HepG2 (cell line): ENCODE measurements at regions not wholly inside any gene's neighbourhood (a gene's known extent, or its start where the extent isn't known, plus 50 kb on each side); places are given as distances from the start of the nearest gene placed in this dataset.

Source experiments
- CEBPB ChIP-seq: IDR thresholded peaks from 2 replicates; pipeline ENCODE4 v1.6.1; 2011; ENCODE audit warnings: low read depth, low read length, improper control_type of control experiment, borderline replicate concordance
- CTCF ChIP-seq: sonication (generic); formaldehyde crosslinking; IDR thresholded peaks from 2 replicates; pipeline ENCODE4 v1.5.0; 2020; ENCODE audit warnings: mild to moderate bottlenecking, missing genetic modification reagents, moderate library complexity
- NFIC ChIP-seq: IDR thresholded peaks from 2 replicates; pipeline ENCODE4 v1.6.1; 2012; ENCODE audit warnings: mild to moderate bottlenecking, low read length, inconsistent platforms
- RERE ChIP-seq: IDR thresholded peaks from 2 replicates; pipeline ENCODE4 v1.6.1; 2016; ENCODE audit warnings: low read depth, missing genetic modification reagents, missing compliant biosample characterization
- SPEN ChIP-seq: sonication (generic); formaldehyde crosslinking; IDR thresholded peaks from 2 replicates; pipeline ENCODE4 v1.5.1; 2020; ENCODE audit warnings: low read depth, mild to moderate bottlenecking, missing genetic modification reagents
- SUZ12 ChIP-seq: fragments of 150-350 bp; IDR thresholded peaks from 2 replicates; pipeline ENCODE4 v1.6.1; 2014; ENCODE audit warnings: low read depth, low read length
- TEAD3 ChIP-seq: optimal IDR thresholded peaks from 2 replicates; pipeline ENCODE3; 2016; ENCODE audit warnings: borderline replicate concordance
- TRIM24 ChIP-seq: sonication (generic); formaldehyde crosslinking; IDR thresholded peaks from 2 replicates; pipeline ENCODE4 v1.8.0; 2022; ENCODE audit warnings: mild to moderate bottlenecking, missing genetic modification reagents
- U2AF2 ChIP-seq: fragments of 200-400 bp; formaldehyde crosslinking; IDR thresholded peaks from 2 replicates; pipeline ENCODE4 v1.6.1; 2017; ENCODE audit warnings: low read depth, mild to moderate bottlenecking, low read length
- YY1 ChIP-seq: IDR thresholded peaks from 2 replicates; pipeline ENCODE4 v1.6.1; 2011; ENCODE audit warnings: low read length, low read depth, moderate library complexity, mild to moderate bottlenecking; ENCODE audit not compliant: insufficient read depth, insufficient replicate concordance
- ZNF124 ChIP-seq: sonication (generic); formaldehyde crosslinking; IDR thresholded peaks from 2 replicates; pipeline ENCODE4 v1.4.0; 2020; ENCODE audit warnings: missing genetic modification reagents
- ZNF274 ChIP-seq: sonication (generic); formaldehyde crosslinking; IDR thresholded peaks from 2 replicates; pipeline ENCODE4 v1.5.1; 2020; ENCODE audit warnings: mild to moderate bottlenecking, missing genetic modification reagents
- ZNF510 ChIP-seq: sonication (generic); formaldehyde crosslinking; IDR thresholded peaks from 2 replicates; pipeline ENCODE4 v1.4.0; 2020; ENCODE audit warnings: low read depth, mild to moderate bottlenecking, missing genetic modification reagents

- TF ChIP-seq SUZ12 = no peak
- no peak for TF ChIP-seq NFIC
- no peak for TF ChIP-seq ZNF510 (CRISPR knock-in tag)
- no peak for TF ChIP-seq TEAD3 (CRISPR knock-in tag)
- no peak for TF ChIP-seq ZNF124 (CRISPR knock-in tag)
- no peak for TF ChIP-seq CTCF (CRISPR knock-in tag)
- TF ChIP-seq RERE (CRISPR knock-in tag) = no peak
- TF ChIP-seq TRIM24 (CRISPR knock-in tag) = no peak
- TF ChIP-seq SPEN (CRISPR knock-in tag) = no peak
- no peak for TF ChIP-seq ZNF274 (CRISPR knock-in tag)
- TF ChIP-seq YY1 = no peak
- no peak for TF ChIP-seq U2AF2
- no peak for TF ChIP-seq CEBPB
These were observed 71.7 kb upstream of the KDM5D start for GRCh38 chrY:19816053-19816823.
